IMR-90 (cell line): ENCODE measurements at regions not wholly inside any gene's neighbourhood (a gene's known extent, or its start where the extent isn't known, plus 50 kb on each side); places are given as distances from the start of the nearest gene placed in this dataset.

Experiments used
- ATAC-seq: fragments of 200-7000 bp; cut with Tn5 transposase; 2 replicates; pipeline ENCODE4 v1.9.1; 2020; ENCODE audit warnings: low read depth, mild to moderate bottlenecking, moderate library complexity
- BruUV-seq: library from RNA; stranded (reverse); fragments of 400-500 nt; replicated peaks from 2 replicates; lab custom pipeline; 2021; lab: Mats Ljungman, UMichigan
- CTCF ChIA-PET: fragments of 300-600 bp; formaldehyde crosslinking; extraction: SDS; loops from one replicate; lab custom pipeline; 2021; ENCODE audit warnings: antibody characterized with exemption; lab: Yijun Ruan, JAX
- POLR2A ChIA-PET: fragments of 300-600 bp; sonication (Branson Sonifier 250); formaldehyde crosslinking; loops from one replicate; lab custom pipeline; 2022; ENCODE audit warnings: antibody characterized with exemption; ENCODE audit not compliant: unreplicated experiment; lab: Charles Lee
- DNase-seq: peaks from one replicate; pipeline ENCODE4 v3.0.0; 2013
- H2AFZ ChIP-seq: replicated peaks from 2 replicates; pipeline ENCODE3; 2013; ENCODE audit warnings: low read length, mild to moderate bottlenecking; ENCODE audit not compliant: poor library complexity
- H2AK5ac ChIP-seq: 2 replicates; pipeline ENCODE4 v1.6.1; 2013; ENCODE audit warnings: low read depth, low read length, inconsistent platforms
- H2AK9ac ChIP-seq: replicated peaks from 2 replicates; pipeline ENCODE3; 2013; ENCODE audit warnings: mild to moderate bottlenecking, low read depth, low read length, moderate library complexity; ENCODE audit not compliant: poor library complexity
- H2BK120ac ChIP-seq: 2 replicates; pipeline ENCODE4 v1.6.1; 2013; ENCODE audit warnings: low read depth, low read length, inconsistent platforms
- H2BK15ac ChIP-seq: 3 replicates; pipeline ENCODE4 v1.6.1; 2013; ENCODE audit warnings: low read depth, low read length, inconsistent platforms
- H2BK20ac ChIP-seq: 2 replicates; pipeline ENCODE4 v1.6.1; 2013; ENCODE audit warnings: low read depth, mild to moderate bottlenecking, inconsistent platforms, low read length, moderate library complexity
- H2BK5ac ChIP-seq: 2 replicates; pipeline ENCODE4 v1.6.1; 2013; ENCODE audit warnings: mild to moderate bottlenecking, low read depth, low read length, inconsistent platforms; ENCODE audit not compliant: poor library complexity, severe bottlenecking
- H3K14ac ChIP-seq: replicated peaks from 2 replicates; pipeline ENCODE4 v1.6.1; 2013; ENCODE audit warnings: low read depth, low read length, inconsistent platforms
- H3K18ac ChIP-seq: 2 replicates; pipeline ENCODE4 v1.6.1; 2013; ENCODE audit warnings: low read depth, low read length, control low read depth
- H3K23ac ChIP-seq: 2 replicates; pipeline ENCODE4 v1.6.1; 2013; ENCODE audit warnings: low read depth, low read length, inconsistent platforms
- H3K27ac ChIP-seq: 2 replicates; pipeline ENCODE4 v1.5.1; 2013; ENCODE audit warnings: mild to moderate bottlenecking, control low read depth, low read length; ENCODE audit not compliant: insufficient read depth
- H3K27me3 ChIP-seq: 2 replicates; pipeline ENCODE4 v1.6.1; 2013; ENCODE audit warnings: low read length; ENCODE audit not compliant: control insufficient read depth, insufficient read depth
- H3K36me3 ChIP-seq: 2 replicates; pipeline ENCODE4 v1.6.1; 2013; ENCODE audit warnings: low read length, mixed read lengths; ENCODE audit not compliant: control insufficient read depth, insufficient read depth
- H3K4ac ChIP-seq: 2 replicates; pipeline ENCODE4 v1.6.1; 2013; ENCODE audit warnings: low read depth, low read length, inconsistent platforms
- H3K4me1 ChIP-seq: 2 replicates; pipeline ENCODE4 v1.6.1; 2013; ENCODE audit warnings: low read length, mixed read lengths; ENCODE audit not compliant: control insufficient read depth, insufficient read depth
- H3K4me2 ChIP-seq: 2 replicates; pipeline ENCODE4 v1.6.1; 2013; ENCODE audit warnings: low read depth, mild to moderate bottlenecking, control low read depth, low read length, moderate library complexity
- H3K4me3 ChIP-seq: 2 replicates; pipeline ENCODE4 v1.5.1; 2013; ENCODE audit warnings: low read depth, mild to moderate bottlenecking, control low read depth, low read length, moderate library complexity; ENCODE audit not compliant: insufficient read depth
- H3K56ac ChIP-seq: 2 replicates; pipeline ENCODE4 v1.6.1; 2013; ENCODE audit warnings: low read length, inconsistent platforms; ENCODE audit not compliant: insufficient read depth; ENCODE audit errors: extremely low read depth
- H3K79me1 ChIP-seq, 2 experiments: 2 replicates each; pipeline ENCODE4 v1.6.1; 2013; ENCODE audit warnings: low read length in 2 of 2, inconsistent platforms in 1 of 2, low read depth in 1 of 2
- H3K9ac ChIP-seq: 2 replicates; pipeline ENCODE4 v1.6.1; 2013; ENCODE audit warnings: low read depth, low read length, control low read depth
- H3K9me1 ChIP-seq: 2 replicates; pipeline ENCODE4 v1.6.1; 2013; ENCODE audit warnings: low read length, inconsistent platforms; ENCODE audit not compliant: insufficient read depth
- H3K9me3 ChIP-seq: 2 replicates; pipeline ENCODE4 v1.6.1; 2013; ENCODE audit warnings: low read length; ENCODE audit not compliant: control insufficient read depth, insufficient read depth
- H4K20me1 ChIP-seq: 2 replicates; pipeline ENCODE4 v1.6.1; 2013; ENCODE audit warnings: low read length, inconsistent platforms; ENCODE audit not compliant: insufficient read depth
- H4K5ac ChIP-seq: 2 replicates; pipeline ENCODE4 v1.6.1; 2013; ENCODE audit warnings: mild to moderate bottlenecking, low read depth, low read length, control low read depth
- H4K8ac ChIP-seq, 2 experiments: 2 replicates each; pipeline ENCODE4 v1.6.1; 2013; ENCODE audit warnings: low read depth in 2 of 2, low read length in 2 of 2, control low read depth in 1 of 2, inconsistent platforms in 1 of 2
- H4K91ac ChIP-seq: 2 replicates; pipeline ENCODE4 v1.6.1; 2013; ENCODE audit warnings: low read depth, low read length, inconsistent platforms; ENCODE audit not compliant: insufficient read depth
- FOS ChIP-seq: fragments of 150-350 bp; IDR thresholded peaks from 2 replicates; pipeline ENCODE4 v1.6.1; 2016; ENCODE audit warnings: low read depth, low read length
- MAFK ChIP-seq: IDR thresholded peaks from 2 replicates; pipeline ENCODE4 v1.6.1; 2012; ENCODE audit warnings: low read depth, low read length, improper control_type of control experiment
- RAD21 ChIP-seq: IDR thresholded peaks from 2 replicates; pipeline ENCODE4 v1.6.1; 2012; ENCODE audit warnings: low read length, improper control_type of control experiment
- WGBS, 2 experiments: methylation state at CpG; one replicate each; pipeline versions ENCODE4 v1.1.5 to v1.1.7; 2013; ENCODE audit warnings: missing lambda C conversion rate in 2 of 2; ENCODE audit not compliant: insufficient read length in 1 of 2; ENCODE audit errors: extremely low coverage in 2 of 2; 5-methylcytosine and 5-hydroxymethylcytosine counted together
- dilution Hi-C: fragments of 300-500 bp; cut with HindIII; formaldehyde crosslinking; loops from one replicate; pipeline ENCODE4 v1.14.3; 2018; ENCODE audit warnings: low sequenced_read_pairs; ENCODE audit not compliant: unreplicated experiment
- in situ Hi-C: fragments of 300-500 bp; cut with MboI; formaldehyde crosslinking; loops from 3 replicates; pipeline ENCODE4 v1.14.3; 2019; ENCODE audit warnings: low sequenced_read_pairs, inconsistent platforms, mixed read lengths
- intact Hi-C: fragments of 100-400 bp; cut with micrococcal nuclease; formaldehyde crosslinking; loops from 2 replicates; pipeline ENCODE4 v1.10.0; 2022

GRCh38 chr11:31947051-31947450 is 135.9 kb upstream of the PAX6 start:
- Histone ChIP-seq H4K91ac (no peak overlapping the region), H3K36me3 (no peaks in the 10 kb centered on the region), H3K9me1 (no peaks in the 10 kb centered on the region), H2AFZ (no peak overlapping the region), H3K4me1 (no peaks in the 10 kb centered on the region), H2BK5ac (no peak overlapping the region), H3K79me1 (no peaks in the 10 kb centered on the region), H3K23ac (no peak overlapping the region), H3K14ac (no peak overlapping the region), H3K9me3 (no peaks in the 10 kb centered on the region), H4K8ac (no peak overlapping the region), H2AK5ac (no peak overlapping the region), H3K27ac (no peak overlapping the region), H3K18ac (no peak overlapping the region), H3K56ac (no peak overlapping the region), H3K27me3 (no peaks in the 10 kb centered on the region; the same call in 1 of the 2 replicates), H3K4me3 (no peak overlapping the region), H4K5ac (no peak overlapping the region), H2AK9ac (no peak overlapping the region), H4K20me1 (no peaks in the 10 kb centered on the region), H3K9ac (no peak overlapping the region), H2BK15ac (no peak overlapping the region), H2BK120ac (no peak overlapping the region), H3K4me2 (no peak overlapping the region), H2BK20ac (no peak overlapping the region), H3K4ac (no peak overlapping the region)
- DNase-seq (no peak), ATAC-seq (no peak)
- WGBS, 2 experiments, result 97% methylated on average over 5 of the region's 6 CpGs; no CpG with 5 or more reads in 1 of the 2 experiments
- dilution Hi-C loops, result no loop called here
- intact Hi-C loops, result no loop called here
- POLR2A ChIA-PET, result no interaction called here
- in situ Hi-C loops, result no loop called here
- CTCF ChIA-PET, result interaction anchor here (0.8 kb wide), 1 partner anchor 11 kb away, joined by 3 read pairs; no protein-coding TSS in a partner anchor
- BruUV-seq, result no TSS peak
- TF ChIP-seq RAD21, result no peak
- no peak for TF ChIP-seq MAFK
- TF ChIP-seq FOS, result no peak
